GM18907 (cell line): ENCODE measurements at regions not wholly inside any gene's neighbourhood (a gene's known extent, or its start where the extent isn't known, plus 50 kb on each side); places are given as distances from the start of the nearest gene placed in this dataset.
"Not testable (repeated sequence)": the region's sequence is repeated elsewhere in the genome, so short reads cannot be mapped to it uniquely, and the experiment has no call there.

ENCODE experiments used
- ATAC-seq: cut with Tn5 transposase; IDR thresholded peaks from one replicate; pipeline ENCODE4 v1.9.1; 2021; ENCODE audit warnings: mild to moderate bottlenecking, moderate library complexity; ENCODE audit not compliant: unreplicated experiment

GRCh38 chr5:145585443-145586148 lies 249.5 kb downstream of the PRELID2 start:
- ATAC-seq = no peak

DNA sequence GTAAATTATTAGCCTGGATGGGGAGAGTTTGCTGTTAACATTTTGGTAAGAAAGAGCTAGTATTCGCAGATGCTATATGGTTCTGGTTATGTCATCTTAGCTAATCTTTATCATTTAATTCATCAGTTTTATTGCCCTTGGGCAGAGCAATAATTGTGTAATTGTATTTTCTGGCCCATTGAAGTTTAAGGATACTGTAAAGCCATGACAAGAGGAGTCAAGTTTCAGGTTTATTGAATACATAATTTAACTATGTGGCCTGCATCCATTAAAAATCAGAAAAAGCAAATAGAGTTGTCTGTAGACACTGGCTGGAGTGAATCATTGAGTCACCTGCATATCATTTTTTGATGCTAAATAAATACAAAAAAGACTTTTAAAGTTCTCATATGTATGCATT lies 255.8 kb downstream of the PRELID2 start:
- ATAC-seq = no peak

DNA sequence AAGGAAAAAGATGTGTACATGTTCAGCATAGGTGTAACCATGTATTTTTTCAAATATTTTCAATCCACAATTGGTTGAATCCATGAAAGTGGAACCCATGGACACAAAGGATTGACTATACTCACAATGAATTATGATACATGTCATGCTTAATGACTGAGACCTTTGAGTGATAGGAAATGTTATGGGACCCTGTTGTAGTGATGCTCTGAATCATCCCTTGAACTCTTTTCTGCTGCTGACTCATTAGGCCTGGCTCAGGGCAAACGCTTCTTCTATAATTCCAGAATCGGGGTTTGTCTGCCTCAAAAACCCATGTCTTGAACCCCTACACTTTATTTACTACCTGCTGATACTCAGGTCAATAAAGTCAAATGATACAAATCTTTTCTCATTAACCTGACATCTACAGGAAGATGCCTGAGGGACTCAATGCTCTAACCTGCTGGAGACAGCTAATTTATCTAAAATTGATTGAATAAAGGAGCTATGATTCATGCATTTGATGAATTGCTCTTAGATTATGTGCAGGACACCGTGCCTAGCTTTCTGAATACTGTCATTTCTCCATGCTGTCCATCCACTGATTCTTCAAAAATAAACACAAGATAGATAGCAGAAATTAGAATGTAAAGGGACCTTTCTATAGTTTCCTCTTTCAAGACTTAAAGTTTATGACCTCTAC lies 260.1 kb downstream of the PRELID2 start:
- no peak for ATAC-seq

- no peak for ATAC-seq
Observed at GRCh38 chr5:145568581-145568980, 266.6 kb downstream of the PRELID2 start.

DNA sequence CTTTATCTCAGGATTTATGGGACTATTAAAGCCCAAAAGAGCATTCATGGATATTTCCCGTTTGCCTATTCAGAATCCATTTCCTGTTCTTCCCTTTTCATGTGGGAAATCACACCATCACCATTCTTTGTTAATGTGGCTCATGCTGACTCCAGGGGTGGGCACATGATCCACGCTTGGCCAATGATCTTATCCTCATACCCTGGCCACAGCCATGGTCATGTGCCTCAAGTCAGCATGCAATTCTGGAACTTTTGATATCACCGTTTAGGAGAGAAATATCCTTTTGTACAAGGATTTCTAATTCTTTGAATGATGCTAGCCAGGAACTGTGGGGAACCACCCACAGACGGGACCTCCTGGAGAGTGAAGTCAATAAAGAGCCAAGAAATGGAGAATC lies 272.2 kb downstream of the PRELID2 start:
- ATAC-seq = no peak

DNA sequence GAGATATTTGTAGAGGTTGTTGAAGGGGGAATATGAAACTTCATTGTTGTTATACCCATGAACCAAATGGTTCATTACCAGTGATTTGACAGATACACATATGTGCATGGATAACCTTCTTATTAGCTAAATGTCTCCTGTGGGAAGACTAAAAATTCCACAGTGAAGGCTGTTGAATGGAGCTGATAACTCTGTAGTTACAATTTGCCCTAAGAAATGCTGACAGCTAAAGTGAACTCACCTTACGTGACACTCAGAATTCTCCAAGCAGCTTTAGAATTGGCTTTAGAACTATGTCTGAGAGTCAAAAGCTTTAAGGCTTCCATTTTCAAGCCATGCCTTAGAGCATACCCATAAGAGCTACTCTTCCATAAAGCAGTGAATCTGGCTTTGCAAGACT lies 276.9 kb downstream of the PRELID2 start:
- no peak for ATAC-seq

DNA sequence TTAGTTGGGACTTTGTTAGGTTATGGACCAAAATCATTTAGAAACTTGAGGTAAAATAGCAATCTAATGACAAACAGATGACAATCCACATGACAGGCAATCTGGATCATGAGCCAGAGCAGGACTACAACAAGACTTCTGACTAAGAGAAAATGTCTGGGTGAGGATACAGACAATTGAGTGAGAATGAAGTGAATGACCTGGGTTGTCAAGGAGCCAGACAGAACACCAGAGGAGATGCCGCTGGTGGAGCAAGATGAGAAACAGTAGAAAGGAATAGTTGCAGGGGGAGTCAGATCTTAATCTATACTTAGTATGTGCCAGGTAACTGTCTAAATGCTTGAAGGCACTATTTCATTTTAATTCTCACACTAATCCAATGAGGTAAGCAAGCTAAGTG lies 277.8 kb downstream of the PRELID2 start:
- no peak for ATAC-seq

- ATAC-seq = no peak
Observed at GRCh38 chr5:145554399-145554798, 280.7 kb downstream of the PRELID2 start.

GRCh38 chr5:145553177-145553576 lies 282.0 kb downstream of the PRELID2 start:
- ATAC-seq = no peak

DNA sequence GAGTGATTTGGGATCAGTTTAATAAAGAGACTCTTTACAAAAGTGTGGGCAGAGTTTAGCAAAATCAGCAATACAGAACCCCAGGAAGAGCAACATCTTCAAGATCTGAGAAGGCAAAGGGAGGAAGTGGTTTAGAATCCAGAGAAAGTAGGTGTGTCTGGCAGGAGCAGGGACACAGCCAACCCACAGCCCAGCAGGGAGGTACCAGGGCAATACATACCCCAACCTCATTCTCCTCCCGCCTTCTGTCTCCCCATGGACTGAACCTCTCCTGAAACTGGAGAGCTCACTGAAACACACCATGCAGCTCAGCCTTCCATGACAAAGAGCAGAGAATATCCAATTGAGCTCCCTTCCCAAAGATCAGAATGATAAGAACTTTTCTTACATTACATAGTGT lies 283.4 kb downstream of the PRELID2 start:
- ATAC-seq = no peak

- no peak for ATAC-seq
Observed at GRCh38 chr5:145548097-145548496, 287.0 kb downstream of the PRELID2 start.

- no peak for ATAC-seq
Observed at GRCh38 chr5:145544401-145544800, 290.7 kb downstream of the PRELID2 start.

DNA sequence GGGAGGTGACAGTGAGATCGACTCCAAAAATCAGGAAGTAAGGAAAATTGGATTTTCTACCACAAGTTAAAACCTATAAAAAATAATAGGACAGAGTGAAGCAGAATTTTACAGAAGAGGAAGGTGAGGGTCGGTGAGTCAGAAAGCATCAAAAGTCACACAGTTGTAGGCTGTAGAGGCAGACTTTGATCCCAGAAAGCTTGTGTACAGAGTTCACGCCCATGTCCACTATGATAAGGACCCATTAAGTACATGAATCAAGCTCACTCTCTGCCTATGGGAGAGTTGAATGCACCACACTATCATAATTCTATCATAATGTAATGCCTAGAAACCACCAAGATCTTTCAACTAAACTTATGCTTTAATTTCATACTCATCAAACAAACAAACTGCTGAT lies 291.2 kb downstream of the PRELID2 start:
- no peak for ATAC-seq

DNA sequence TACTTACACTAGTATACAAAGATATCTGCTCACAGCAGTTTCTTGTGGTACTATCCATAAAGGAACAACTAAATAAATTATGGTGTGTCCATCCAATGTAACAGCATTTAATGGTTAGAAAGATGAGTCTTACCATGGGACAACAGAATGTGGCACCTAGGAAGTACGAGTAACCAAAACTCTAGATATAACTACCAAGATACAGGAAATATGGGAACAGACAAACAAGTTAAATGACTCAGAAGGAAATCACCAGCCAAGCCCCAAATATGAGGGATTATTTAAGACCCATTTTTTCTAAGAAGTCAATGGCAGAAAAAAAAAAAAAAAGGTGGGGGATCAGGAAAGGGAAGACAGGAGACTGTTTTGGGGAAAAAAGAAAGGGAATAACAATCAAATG lies 294.8 kb downstream of the PRELID2 start:
- ATAC-seq = no peak

GRCh38 chr5:145539201-145539600 lies 295.9 kb downstream of the PRELID2 start:
- ATAC-seq = no peak

DNA sequence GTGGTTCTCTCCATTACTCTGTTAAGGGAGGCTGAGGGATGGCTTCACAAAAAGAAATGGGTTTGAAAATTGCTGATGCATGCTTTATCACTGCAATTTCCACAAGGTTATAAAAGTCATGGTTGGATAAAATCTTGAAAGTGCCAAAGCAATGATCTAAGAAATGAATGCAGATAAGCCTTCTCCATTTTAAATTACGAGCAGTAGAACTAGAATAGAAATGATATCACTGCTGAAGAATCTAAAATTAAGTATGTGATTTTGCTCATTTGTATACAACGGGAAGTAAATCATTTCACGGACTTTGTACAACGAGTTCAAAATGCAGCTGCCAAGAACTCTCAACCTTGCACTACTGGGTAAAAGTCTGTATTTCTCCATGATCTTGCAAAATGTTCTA lies 299.0 kb downstream of the PRELID2 start:
- ATAC-seq = no peak

GRCh38 chr5:145531038-145531734 lies 304.0 kb downstream of the PRELID2 start:
- no peak for ATAC-seq

- no peak for ATAC-seq
Observed at GRCh38 chr5:145521523-145521922, 313.6 kb downstream of the PRELID2 start.

GRCh38 chr5:145521066-145521465 lies 314.1 kb downstream of the PRELID2 start:
- ATAC-seq = no peak

DNA sequence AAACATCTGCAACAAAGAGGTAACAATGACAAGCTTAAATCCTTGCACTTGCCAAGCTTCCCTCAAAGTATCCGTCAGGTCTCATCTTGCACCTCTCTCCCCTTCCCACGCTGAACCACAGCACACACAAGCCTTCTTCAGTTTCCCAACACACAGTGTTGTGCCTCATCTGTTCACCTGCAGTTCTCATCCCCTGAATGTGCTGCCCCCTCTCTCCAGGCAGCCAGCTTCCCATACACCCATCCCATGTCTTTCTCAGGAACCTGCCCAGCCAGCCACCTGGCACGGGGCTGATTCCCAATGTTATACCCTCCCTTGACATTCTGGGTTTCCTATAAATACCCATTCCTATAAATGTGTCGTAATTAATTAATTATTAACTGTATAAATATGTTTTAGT lies 314.8 kb downstream of the PRELID2 start:
- ATAC-seq = no peak

DNA sequence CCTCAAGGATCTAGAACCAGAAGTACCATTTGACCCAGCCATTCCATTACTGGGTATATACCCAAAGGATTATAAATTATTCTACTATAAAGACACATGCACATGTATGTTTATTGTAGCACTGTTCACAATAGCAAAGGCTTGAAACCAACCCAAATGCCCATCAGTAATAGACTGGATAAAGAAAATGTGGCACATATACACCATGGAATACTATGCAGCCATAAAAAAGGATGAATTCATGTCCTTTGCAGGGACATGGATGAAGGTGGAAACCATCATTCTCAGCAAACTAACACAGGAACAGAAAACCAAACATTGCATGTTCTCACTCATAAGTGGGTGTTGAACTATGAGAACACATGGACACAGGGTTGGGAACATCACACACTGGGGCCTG lies 317.6 kb downstream of the PRELID2 start:
- not testable (repeated sequence) for ATAC-seq

- no peak for ATAC-seq
Observed at GRCh38 chr5:145511351-145511750, 323.8 kb downstream of the PRELID2 start.
